GM21367 (cell line): ENCODE measurements at regions not wholly inside any gene's neighbourhood (a gene's known extent, or its start where the extent isn't known, plus 50 kb on each side); places are given as distances from the start of the nearest gene placed in this dataset.

Experiments
- ATAC-seq: cut with Tn5 transposase; IDR thresholded peaks from one replicate; pipeline ENCODE4 v1.9.1; 2021; ENCODE audit not compliant: unreplicated experiment

DNA sequence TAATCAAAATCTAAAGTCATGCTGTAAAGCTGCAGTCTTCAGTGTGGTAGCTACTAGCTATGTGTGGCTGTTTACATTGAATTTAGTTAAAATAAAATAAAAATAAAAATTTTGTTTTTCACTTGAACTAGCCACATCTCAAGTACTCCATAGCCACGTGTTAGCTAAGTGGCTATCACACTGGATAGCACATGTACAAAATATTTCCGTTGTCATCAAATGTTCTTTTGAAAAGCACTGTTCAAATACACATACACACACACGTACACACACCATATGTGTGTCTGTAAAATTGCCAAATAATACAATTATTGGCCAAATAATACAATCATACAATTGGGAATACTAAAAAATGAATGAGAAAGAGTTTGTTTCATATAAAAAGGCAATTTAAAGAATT is 778.2 kb upstream of the FLRT2 start:
- ATAC-seq = no peak

DNA sequence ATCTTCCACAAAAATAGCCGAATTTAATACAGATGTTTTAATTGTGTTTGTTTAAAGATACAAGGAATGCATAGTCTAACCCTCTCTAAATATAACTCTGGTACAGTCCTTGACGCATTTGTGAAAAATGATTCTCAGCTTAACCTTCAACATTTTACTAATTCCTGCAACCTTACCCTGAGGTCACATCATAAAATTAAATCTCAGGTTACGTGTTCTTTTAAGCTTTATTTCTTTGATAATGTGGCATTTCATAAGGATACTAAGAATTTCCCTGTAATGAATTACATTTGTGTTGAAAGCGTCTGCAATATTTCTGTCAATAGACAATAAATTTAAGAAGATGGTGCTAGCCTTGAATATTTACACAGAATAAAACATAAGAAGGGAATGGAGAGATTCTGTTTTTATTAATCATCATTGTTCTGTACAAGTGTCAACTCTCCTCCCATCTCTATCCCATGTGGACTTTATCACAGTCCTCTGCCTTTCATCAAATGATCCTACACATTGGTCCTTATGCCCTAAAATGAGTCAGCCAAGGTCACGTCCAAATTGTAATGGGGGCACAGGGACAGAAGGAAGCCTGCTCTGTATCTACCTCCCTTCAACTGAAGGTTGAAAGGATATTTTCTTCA is 769.3 kb upstream of the FLRT2 start:
- ATAC-seq = no peak

DNA sequence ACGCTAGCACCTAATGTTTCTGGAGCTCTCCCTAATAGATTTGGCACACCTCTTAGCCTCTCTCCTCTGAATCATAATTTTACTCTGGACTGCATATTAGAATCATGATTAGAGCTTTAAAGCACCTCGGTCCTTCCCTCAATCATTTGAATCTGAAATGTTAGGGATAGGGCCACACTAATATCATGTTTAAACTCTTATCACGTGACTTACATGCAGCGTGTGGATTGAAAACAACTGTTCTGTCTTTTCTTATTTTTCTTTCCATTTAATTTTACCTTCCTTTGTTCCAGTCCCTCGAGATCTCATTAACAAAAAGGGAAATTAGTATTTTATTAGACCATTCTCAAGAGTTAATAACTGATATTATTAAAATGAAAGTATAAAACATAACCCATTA is 762.5 kb upstream of the FLRT2 start:
- no peak for ATAC-seq

DNA sequence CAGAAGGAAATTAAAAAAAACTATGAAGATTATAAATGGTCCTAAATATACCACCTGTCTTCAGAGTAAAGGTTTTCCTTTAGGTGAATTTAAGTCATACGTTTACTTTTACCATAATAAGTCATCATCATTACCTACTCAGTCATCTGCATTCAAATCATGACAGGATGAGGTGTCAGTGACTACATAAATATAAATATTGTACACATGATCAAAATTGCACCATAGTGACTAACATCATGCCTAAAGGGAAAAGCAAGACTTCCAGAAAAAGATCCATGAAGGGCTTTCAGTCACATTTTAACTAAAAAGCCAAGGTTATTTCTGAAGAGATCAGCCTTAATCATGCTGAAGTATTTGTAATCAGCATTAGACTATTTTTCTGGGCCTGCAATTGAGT is 759.9 kb upstream of the FLRT2 start:
- ATAC-seq = no peak

DNA sequence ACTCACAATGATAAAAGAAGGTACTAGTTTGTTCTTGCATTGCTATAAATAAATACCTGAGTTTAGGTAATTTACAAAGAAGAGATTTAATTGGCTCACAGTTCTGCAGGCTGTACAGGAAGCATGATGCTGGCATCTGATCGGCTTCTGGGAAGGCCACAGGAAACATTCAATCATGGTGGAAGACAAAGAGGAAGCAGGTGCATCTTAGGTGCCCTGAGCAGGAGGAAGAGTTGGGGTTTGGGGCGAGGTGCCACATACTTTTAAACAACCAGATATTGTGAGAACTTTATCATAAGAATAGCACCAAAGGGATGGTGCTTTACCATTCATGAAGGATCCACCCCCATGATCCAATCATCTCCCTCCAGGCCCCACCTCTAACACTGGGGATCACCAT is 752.6 kb upstream of the FLRT2 start:
- ATAC-seq = no peak

DNA sequence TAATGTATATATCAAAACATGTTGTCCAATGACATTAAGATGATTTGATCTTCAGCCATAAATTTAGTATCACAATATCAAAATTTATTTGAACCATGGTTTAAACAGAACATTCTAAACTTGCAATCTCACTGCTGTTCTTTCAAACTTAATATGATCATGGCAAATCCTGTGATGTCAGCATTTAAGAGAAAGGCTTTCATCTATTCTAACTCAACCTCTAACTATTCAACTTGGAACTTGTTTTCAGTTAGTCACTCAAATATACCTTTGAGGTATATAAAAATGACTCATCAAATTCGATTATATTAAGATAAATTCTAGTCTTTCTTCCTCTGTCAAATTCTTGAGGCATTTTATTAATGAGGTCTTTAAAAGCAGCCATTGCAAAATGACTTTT is 747.0 kb upstream of the FLRT2 start:
- no peak for ATAC-seq

DNA sequence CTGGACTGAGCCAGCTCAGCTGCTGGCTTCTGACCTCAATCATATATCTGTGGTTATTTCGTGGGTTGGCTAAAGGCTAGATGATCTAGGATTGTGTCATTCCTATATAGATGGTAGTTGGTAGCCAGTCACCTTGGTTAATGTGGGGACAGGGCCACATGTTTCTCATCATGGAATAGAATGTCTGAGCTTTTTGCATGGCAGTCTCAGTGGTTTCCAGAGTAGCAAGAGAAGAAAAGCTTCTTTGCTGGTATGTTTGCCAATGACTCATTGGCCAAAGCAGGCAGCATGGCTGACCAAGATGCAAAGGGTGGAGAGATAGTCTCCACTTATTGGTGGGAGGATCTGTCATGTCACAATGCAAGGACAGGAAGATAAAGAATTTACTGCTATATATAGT is 746.4 kb upstream of the FLRT2 start:
- no peak for ATAC-seq

DNA sequence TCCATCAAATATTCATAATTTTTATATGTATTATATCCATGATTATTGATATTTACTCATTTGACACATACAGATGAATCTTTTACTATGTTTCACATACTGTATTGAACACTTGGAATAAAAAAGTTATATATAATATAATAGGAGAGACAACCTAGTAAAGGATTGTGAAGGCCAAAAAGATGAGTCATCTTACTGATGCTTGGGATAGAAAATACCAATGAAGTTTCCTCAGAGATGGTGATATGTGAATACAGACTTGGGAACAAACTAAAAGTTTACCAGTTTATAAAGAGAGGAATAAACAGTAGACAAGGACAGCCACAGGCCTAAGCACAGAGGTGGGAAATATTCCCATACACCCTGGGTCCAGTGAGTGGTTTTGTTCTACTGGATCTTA is 743.9 kb upstream of the FLRT2 start:
- no peak for ATAC-seq

DNA sequence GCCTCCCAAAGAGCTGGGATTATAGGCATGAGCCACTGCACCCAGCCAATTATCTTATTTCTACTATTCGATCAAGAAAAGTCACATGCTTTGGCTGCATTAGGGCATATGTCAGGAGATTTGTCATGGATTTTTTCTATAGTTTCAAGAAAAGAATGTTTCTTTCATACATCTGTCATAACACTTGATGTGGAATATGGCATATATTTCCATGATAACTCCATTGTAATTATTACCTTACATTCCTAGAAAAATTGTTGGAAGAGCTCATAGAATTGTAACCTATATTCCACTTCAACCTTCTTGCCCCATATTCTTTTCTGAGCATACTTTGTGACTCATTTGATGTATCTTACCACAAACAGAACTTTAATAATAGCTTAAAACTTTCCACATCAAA is 740.9 kb upstream of the FLRT2 start:
- ATAC-seq = no peak

DNA sequence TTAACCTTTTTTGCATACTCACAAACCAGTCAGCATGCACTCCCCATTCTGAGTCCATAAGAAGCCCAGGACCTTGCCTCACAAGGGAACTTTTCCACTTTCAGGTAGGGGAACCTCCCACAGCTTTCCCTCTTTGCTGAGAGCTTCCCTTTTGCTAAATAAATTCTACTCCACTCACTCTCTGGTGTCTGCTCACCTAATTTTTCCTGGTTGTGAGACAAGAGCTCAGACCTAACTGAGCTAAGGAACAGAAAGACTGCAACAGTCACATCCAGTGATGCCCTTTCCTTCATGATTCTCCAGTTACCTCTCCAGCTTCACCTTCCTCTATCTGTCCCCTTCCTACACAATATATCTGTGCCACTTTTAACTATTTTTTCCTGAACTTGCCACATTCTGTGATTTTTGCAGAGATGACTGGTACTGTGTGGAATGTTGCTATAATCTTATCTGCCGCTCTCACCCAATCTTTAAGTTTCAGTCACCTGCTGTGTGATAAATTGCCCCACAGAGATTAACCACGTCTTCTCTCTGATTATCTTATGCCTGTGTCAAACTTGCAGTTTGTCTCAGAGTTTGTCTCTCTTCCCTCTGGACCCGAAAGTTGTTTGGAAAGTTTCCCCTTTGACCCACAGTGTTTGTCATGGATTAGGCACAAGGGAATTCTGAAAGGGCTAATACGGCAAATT is 737.1 kb upstream of the FLRT2 start:
- no peak for ATAC-seq

DNA sequence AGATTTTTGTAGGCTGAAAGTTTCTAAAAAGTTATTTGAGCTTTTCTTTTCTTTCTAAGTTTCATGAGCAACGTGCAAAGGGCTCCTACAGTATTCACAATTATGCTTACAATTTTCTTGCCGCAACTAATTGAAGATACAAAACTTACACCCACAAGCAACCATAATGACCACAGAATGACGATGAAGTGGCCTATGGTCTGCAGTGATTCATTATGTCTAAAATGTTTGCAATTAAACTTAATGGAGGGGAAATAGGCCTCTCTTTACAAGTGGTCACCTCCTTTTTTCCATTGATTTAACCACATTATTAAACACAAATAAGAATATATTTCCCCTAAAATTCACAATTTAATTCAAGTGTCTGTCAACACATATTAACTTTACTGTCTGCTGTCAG is 732.6 kb upstream of the FLRT2 start:
- ATAC-seq = no peak

DNA sequence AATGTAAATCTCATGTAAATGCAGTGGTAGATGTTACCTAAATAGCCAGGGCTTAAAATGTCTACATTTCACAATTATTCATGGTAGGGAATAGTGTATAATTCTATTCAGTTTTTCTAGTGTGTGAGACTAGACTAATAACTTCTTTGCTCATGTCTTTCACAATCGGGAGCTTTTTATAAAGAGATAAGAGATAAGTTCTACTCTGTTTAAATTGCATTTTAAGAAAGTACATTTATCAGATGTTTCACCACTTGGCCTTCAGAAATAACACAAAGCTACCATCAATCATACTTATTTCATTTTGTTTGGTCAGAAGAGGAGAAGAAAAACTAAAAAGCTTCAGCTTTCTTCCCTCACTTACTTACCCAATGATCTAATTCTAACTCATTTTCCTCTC is 725.5 kb upstream of the FLRT2 start:
- no peak for ATAC-seq

DNA sequence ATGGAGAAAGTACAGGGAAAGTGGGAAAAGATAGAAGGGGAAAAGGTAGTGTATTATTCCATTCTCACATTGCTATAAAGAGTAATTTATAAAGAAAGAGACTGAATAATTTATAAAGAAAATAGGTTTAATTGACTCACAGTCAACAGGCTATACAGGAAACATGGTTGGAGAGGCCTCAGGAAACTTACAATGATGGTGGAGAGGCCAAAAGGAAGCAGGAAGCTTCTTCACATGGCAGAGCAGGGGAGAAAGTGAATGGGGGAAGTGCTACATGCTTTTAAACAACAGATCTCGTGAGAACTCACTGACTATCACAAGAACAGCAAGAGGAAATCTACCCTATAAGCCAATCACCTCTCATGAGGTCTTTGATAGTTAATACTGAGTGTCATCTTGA is 725.0 kb upstream of the FLRT2 start:
- ATAC-seq = no peak

DNA sequence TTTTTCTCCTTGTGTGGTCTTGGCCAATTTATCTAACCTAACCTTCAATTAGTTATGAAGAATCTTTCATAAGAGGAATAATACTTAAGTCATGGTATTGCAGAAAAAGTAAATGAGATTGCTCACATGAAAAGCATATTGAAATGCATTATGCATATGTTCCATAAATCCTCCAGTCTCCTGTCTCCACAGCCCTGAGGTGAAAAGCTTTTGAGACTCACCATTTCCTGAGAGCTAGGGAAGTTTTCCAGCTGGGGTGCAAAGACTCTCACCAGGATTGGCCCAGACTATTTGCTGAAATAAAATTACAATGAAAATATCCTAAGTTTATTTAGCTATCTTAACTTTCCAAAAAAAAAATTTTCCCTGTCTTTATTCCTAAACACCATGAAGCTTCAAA is 723.8 kb upstream of the FLRT2 start:
- ATAC-seq = no peak

DNA sequence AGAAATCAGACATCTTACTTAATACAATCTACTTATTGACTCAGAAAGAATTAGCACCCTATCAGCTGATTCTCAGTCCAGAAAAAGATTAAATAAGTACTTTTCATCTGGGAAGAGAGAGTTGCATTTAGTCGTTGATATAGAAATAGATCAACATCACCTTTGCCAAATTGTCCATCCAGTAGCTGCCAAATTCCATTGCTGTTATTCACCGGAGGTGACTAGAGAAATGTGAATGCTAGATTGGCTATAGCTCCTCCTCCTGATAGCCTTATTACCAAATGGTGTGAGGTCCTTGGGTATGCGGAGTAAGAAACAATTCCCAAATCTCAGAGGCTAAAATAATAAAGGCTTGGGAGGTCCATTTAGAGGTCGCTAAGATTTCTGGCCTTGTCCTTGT is 723.3 kb upstream of the FLRT2 start:
- no peak for ATAC-seq

DNA sequence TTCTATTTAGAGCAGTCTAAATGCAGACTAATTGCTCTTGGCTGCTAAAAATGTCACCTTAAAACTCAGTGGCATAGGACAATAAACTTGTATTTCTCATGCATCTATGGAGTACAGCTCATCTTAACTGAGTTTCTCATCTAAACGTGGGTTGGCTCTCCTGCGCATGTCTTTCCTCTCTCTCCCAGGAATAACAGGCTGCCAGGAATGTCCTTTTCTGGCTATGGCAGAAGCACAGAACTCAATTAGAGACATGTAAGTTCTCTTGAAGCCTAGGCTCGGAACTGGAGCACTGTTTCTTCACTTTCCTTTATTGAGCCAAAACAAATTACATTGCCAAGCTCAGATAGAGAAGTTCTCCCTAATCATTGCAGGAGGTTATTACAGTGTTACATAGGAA is 722.3 kb upstream of the FLRT2 start:
- no peak for ATAC-seq

DNA sequence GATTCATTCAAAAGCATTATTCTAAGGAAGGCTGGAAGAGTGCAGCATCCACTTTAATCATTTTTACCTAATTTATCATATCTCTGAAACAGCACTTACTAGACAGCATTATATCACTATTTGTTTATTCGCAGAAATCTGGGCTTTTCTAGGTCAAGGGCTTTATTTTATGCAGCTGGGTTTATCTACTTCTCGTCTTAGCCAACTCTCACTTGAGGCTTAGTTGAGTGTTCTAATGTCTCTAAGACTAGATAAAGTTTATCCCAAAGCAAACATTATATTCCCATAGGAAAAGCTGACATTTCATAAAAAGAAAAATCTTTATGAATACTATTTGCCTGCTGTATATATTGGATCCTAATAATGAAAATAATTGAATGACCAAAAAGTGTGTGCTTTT is 720.8 kb upstream of the FLRT2 start:
- no peak for ATAC-seq

DNA sequence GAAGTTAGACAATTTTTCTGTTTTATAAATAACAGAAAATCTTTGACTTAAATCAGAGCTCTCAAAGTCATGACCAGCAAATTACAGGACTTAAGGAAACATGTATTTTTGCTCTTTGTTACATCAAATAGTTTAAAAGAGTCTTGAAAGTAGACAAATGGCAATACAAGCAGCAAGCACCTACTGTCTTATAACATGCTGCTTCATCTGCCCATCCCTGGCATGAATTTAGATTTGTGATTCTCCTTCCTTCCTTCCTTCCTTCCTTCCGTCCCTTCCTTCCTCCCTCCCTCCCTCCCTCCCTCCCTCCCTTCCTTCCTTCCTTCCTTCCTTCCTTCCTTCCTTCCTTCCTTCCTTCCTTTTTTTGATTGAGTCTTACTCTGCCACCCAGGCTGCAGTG is 715.6 kb upstream of the FLRT2 start:
- no peak for ATAC-seq

DNA sequence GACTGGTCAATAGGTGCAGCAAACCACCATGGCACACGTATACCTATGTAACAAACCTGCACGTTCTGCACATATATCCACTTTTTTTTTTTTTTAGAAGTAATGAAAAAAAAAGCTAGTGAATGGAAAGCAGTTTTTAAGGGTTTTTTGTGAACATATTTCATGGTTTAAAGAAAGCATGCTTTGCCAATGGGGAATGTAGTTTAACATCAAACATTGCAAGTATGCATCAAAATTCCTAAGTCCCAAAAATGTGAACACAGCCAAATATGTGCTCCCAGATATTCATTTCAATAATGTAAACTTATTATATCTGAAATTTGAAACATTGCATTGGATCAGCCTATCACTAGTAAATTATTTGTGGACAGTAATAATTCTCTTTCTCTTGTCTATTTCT is 710.4 kb upstream of the FLRT2 start:
- no peak for ATAC-seq

DNA sequence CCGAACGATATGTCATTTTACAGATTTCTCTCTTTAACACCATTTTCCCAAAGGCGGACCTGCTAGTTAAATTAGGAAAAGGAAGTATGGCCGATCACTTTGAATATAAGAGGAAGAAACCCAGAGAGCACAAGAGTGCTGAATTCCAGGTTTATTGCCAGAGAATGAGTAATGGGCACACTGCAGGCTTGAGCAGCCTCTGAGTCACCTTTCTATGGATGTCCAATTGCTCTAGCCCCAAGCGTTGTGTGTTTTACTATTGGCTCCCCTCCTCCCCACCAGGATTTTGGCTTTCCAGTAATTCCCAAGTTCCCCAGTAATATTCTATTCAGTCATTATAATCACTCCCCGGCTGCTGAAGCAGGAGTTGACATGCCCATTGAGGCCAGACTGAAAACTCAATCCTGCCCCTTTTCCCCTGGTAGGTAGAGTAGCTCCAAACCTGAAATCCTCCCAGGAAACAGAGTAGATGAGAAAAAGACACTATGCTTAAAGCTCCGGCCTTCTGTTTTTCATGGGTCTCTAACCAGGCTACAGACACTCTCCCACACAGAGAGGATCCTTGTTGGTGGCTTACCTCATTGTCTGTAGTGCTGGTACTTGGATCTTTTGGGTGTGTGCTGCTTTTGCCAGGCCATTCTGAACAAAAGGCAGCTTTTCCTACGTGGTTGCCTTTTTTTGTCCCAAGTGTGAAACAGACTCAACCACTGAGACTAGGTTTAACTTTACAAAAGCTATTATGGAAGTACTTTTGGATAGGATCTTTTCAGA is 704.3 kb upstream of the FLRT2 start:
- no peak for ATAC-seq

DNA sequence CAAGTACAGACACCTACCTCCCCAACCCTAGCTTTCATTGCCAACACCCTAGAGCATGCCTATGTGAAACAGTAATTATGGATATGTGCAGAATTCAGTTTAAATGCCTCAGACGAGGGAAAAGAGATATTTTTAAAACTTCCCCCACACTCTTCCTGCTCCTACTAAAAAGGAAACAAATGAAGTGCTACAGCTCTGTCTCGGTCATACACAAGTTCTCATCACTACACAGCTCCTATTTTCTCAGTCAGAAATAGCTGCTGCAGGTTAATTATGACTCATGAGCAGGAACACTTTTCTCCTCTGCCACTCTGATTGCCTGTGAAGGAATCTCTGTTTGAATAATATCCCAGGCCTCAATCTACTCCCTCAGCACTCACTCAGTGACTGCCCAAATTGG is 703.6 kb upstream of the FLRT2 start:
- no peak for ATAC-seq

DNA sequence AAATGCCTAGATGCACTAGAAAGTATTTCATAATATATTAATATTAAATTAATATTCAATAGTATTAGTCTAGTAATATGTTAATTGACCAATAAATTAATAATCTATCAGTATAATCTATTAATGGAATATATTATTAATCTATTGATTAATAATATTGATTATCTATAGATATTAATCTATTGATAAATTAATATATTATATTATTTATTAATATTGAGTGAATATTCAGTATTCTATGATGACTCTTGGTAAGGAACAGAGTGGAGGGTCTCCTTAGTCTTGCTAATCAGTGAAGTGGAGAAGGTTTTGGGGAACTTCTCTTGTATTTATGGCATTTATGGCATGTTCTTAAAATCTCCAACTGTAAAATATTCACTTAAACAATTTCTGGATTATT is 679.3 kb upstream of the FLRT2 start:
- ATAC-seq = no peak
